GM19324 (cell line): ENCODE measurements at regions not wholly inside any gene's neighbourhood (a gene's known extent, or its start where the extent isn't known, plus 50 kb on each side); places are given as distances from the start of the nearest gene placed in this dataset.
"Not testable (repeated sequence)": the region's sequence is repeated elsewhere in the genome, so short reads cannot be mapped to it uniquely, and the experiment has no call there.

Source experiments
- ATAC-seq: cut with Tn5 transposase; IDR thresholded peaks from one replicate; pipeline ENCODE4 v1.9.1; 2021; ENCODE audit warnings: mild to moderate bottlenecking, moderate library complexity; ENCODE audit not compliant: unreplicated experiment, low FRiP score

GRCh38 chr6:168841609-168842278 lies 400.8 kb downstream of the SMOC2 start:
- no peak for ATAC-seq

GRCh38 chr6:168840932-168841331 lies 399.9 kb downstream of the SMOC2 start:
- not testable (repeated sequence) for ATAC-seq

- not testable (repeated sequence) for ATAC-seq
Measured at GRCh38 chr6:168840299-168840698, 399.3 kb downstream of the SMOC2 start.

GRCh38 chr6:168838037-168838399 lies 397.0 kb downstream of the SMOC2 start:
- ATAC-seq: no peak

- no peak for ATAC-seq
Measured at GRCh38 chr6:168837254-168838036, 396.5 kb downstream of the SMOC2 start.

- ATAC-seq: no peak
Measured at GRCh38 chr6:168835991-168836390, 395.0 kb downstream of the SMOC2 start.

GRCh38 chr6:168834801-168835200 lies 393.8 kb downstream of the SMOC2 start:
- no peak for ATAC-seq

GRCh38 chr6:168834042-168834587 lies 393.1 kb downstream of the SMOC2 start:
- no peak for ATAC-seq

- ATAC-seq: no peak
Measured at GRCh38 chr6:168828800-168829199, 387.8 kb downstream of the SMOC2 start.

GRCh38 chr6:168828035-168828434 lies 387.1 kb downstream of the SMOC2 start:
- no peak for ATAC-seq

GRCh38 chr6:168827586-168827871 lies 386.5 kb downstream of the SMOC2 start:
- ATAC-seq: no peak

GRCh38 chr6:168826726-168827585 lies 386.0 kb downstream of the SMOC2 start:
- no peak for ATAC-seq

- no peak for ATAC-seq
Measured at GRCh38 chr6:168826078-168826390, 385.1 kb downstream of the SMOC2 start.

GRCh38 chr6:168825226-168826077 lies 384.5 kb downstream of the SMOC2 start:
- no peak for ATAC-seq

GRCh38 chr6:168823397-168824212 lies 382.6 kb downstream of the SMOC2 start:
- ATAC-seq: no peak

- ATAC-seq: no peak
Measured at GRCh38 chr6:168822376-168822775, 381.4 kb downstream of the SMOC2 start.

- no peak for ATAC-seq
Measured at GRCh38 chr6:168819546-168819945, 378.6 kb downstream of the SMOC2 start.

- no peak for ATAC-seq
Measured at GRCh38 chr6:168817558-168818159, 376.7 kb downstream of the SMOC2 start.

GRCh38 chr6:168815229-168815628 lies 374.2 kb downstream of the SMOC2 start:
- ATAC-seq: no peak
